Ureter (tissue), 1 donor: ENCODE measurements at regions not wholly inside any gene's neighbourhood (a gene's known extent, or its start where the extent isn't known, plus 50 kb on each side); places are given as distances from the start of the nearest gene placed in this dataset.
"Not testable (repeated sequence)": the region's sequence is repeated elsewhere in the genome, so short reads cannot be mapped to it uniquely, and the experiment has no call there.

Experiments used
- DNase-seq: peaks from one replicate; pipeline ENCODE4 v3.0.0-alpha.2; 2020; ENCODE audit warnings: low spot score
- donor health status: DM: yes; HTN: yes; CAD: no.

GRCh38 chr6:140001821-140002341 lies 627.4 kb upstream of the CITED2 start:
- no peak for DNase-seq

DNA sequence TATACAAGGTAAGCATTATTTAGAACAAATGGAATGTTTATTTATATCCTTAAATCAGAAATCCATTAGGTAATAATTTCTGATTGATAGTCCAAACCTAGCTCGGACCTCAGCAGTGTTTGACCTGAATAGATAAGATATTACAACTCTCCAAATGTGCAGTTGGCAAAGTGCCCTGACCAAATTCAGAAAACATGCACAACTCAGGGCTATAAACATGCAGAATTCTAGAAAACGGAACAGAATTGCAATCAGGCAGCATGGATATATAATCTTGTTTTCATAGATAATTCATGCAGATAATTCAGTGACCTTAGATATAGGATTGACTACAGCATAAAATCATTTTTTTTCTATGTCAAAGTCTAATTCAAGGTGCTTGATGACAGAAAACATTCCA lies 626.6 kb upstream of the CITED2 start:
- no peak for DNase-seq

DNA sequence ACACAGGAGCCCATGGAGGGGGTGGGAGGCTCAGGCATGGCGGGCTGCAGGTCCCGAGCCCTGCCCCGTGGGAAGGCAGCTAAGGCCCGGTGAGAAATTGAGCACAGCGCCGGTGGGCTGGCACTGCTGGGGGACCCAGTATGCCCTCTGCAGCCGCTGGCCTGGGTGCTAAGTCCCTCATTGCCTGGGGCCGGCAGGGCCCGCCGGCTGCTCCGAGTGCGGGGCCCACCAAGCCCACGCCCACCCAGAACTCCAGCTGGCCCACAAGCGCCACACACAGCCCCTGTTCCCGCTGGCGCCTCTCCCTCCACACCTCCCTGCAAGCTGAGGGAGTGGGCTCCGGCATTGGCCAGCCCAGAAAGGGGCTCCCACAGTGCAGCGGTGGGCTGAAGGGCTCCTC lies 625.2 kb upstream of the CITED2 start:
- not testable (repeated sequence) for DNase-seq

DNA sequence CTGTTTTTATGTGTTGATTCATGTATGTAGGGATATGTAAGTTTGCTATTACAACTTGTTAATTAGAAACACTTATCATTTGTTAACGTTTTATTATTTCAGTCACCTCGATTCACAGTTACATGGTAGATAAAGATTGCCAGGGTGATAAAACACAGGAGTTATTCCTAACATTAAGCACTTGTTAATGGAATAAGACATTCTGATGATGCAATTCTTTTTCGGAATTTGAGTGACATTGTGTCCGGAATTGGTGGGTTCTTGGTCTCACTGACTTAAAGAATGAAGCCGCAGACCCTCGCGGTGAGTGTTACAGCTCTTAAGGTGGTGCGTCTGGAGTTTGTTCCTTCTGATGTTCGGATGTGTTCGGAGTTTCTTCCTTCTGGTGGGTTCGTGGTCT lies 624.0 kb upstream of the CITED2 start:
- not testable (repeated sequence) for DNase-seq

DNA sequence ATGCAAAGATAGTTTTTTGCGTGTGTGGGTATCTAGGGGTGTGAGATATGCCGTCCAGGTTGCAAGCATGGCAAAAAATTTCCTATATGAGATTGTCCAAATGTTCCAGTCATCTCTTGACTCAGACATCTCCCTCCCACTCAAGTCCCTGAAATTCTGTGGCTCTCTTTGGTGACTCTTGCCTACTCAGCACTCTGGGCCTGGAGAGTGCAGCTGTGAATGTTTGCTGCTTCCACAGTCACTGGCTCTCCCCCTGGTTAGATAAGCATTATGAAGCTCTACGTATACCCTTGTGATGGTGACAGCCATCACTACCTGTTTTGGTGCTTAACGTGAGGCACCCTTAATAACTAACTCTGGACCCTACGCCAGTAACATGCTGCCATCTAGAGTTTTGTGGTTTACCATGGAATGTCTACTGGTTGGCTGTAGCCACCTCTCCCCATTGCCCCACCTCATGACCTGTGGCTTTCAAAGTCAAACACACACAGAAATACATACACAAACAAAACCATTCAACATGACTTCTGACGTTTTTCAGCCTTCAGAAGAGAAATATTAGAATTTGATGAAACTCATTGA lies 621.9 kb upstream of the CITED2 start:
- no peak for DNase-seq

GRCh38 chr6:139994998-139995397 lies 620.5 kb upstream of the CITED2 start:
- DNase-seq: no peak

DNA sequence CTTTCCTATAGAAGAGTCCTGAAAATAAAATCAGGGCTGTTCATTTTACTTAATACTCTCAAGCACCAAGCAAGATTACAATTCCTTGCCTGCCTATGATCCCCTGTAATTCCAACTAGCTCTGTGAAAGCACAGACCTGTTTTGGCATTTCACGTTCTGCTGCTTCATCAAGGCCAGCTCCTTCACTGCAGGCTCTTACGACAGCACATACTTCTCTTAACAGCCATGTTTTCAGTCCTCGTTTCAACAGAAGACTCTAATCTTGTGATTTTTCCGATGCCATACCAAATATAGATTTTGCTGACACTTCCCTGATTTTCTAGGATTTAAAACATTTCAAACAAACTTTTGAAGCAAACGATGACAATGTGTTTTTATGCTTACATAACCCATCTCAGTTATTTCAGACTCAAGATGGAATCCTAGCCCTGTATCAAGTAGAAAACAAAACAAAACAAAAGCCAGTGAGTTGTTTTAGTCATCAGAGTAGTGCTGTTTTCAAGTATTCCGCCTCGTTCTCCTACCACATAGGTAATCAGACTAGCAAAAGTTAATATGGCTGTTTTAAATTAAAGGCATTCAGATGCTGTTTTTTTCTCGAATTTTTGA lies 616.5 kb upstream of the CITED2 start:
- DNase-seq: no peak

GRCh38 chr6:139990026-139990686 lies 615.7 kb upstream of the CITED2 start:
- no peak for DNase-seq

DNA sequence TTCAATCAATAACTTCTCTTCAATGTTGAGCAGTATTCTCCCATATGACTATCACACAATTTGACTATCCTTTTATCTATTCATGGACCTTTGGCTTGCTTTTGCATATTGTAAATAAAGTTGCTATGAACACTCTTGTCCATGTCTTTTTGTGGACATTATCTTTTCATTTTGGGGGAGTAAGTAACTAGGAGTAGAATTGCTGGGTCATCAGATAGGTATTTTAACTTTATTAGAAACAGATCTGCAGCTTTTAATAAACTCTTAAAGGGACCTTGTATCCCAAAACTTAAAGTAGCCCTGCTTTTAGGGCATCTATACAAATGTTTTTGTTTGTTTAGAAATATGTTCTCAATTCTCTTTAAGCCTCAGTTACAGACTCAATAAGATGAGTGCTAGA lies 614.2 kb upstream of the CITED2 start:
- no peak for DNase-seq

DNA sequence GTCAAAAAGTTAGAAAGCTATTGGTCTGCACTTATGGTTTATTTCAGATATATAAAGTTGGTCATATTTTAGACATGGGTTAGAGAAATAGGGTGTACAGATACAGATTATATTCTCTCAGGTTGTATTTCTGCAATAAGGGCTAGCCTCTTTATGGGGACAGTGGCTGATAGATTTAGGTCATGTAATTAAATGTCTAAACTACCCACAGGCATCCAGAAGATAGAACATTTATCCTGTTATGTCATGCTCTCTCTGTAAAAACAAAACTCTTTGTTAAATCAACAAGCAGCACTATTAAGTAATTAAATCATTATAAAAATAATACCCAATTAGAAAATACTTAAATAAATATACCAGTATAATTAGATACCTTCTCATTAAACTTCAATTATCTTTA lies 612.6 kb upstream of the CITED2 start:
- no peak for DNase-seq

DNA sequence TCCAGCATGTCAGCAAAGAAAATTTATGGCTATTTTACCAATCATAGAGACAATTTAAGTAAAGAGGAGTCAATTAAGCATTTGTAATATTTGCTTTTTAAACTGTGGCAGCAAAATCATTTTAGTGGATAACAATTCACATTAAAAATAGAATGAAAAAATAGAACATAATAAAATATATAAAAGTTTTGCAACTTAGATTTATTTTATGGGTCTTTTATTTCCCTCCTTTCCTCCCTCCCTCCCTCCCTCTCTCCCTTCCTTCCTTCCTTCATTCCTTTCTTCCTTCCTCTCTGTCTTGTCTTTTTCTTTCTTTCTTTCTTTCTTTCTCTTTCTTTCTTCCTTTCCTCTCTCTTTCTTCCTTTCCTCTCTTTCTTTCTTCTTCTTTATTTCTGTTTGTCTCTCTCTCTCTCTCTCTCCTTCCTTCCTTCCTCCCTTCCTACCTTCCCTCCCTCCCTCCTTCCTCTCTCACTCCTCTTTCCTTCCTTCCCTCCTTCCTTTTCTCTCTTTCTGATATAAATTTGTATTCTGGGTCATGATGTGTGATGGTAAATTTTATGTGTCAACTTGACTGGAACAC lies 610.9 kb upstream of the CITED2 start:
- DNase-seq: no peak

GRCh38 chr6:139984317-139984716 lies 609.9 kb upstream of the CITED2 start:
- no peak for DNase-seq

DNA sequence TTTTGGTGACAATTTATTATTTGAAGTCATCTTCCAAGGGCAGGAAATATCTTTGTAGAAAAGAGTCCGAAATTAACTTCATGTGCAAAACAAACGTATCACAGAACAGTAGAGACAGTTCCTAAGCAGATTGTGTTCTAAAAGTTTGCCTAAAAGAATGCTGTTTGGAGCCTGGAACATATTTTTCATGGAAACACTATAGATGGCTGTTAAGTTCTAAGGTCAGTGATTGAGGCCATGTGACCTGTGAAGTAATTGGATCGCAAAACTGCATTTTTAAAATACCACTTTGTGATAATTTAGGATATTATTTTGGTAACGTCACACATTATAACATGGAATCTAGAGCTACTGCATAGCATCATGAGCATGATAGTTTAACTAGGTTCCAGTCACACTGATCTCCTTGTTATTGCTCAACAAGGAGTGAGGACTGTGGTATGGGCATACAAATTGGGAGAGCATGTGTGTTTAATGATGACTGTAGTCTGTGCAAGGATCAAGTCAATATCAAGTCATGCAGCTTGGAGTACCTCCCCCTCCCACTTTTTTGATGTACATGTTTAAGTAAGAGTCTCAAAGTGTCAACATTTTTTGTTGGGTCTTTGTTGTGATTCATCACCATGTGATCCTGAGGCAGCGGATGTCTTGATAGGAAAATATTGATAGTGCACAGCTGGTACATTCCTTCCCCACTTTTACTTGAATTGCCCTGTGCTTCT lies 609.3 kb upstream of the CITED2 start:
- DNase-seq: no peak

- no peak for DNase-seq
Measured at GRCh38 chr6:139982652-139983295, 608.3 kb upstream of the CITED2 start.

DNA sequence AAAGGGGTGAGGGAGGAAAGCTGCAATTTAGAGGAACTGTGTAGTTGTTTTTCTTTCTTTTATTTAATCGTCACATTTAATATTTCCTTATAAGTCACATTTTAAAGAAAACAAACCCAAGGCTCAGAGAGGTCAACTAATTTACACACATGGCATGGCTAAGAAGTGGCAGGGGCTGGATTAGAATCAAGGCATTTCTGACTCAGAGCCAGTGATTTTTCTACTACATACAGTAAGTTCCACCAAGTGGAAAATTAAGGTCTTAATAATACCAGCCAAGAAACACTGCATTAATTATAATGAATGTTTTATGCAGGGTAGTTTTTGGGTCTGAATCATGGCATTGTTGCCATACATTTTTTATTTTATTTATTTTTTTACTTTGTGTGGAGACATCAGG lies 607.7 kb upstream of the CITED2 start:
- no peak for DNase-seq

- DNase-seq: no peak
Measured at GRCh38 chr6:139981768-139982181, 607.3 kb upstream of the CITED2 start.

DNA sequence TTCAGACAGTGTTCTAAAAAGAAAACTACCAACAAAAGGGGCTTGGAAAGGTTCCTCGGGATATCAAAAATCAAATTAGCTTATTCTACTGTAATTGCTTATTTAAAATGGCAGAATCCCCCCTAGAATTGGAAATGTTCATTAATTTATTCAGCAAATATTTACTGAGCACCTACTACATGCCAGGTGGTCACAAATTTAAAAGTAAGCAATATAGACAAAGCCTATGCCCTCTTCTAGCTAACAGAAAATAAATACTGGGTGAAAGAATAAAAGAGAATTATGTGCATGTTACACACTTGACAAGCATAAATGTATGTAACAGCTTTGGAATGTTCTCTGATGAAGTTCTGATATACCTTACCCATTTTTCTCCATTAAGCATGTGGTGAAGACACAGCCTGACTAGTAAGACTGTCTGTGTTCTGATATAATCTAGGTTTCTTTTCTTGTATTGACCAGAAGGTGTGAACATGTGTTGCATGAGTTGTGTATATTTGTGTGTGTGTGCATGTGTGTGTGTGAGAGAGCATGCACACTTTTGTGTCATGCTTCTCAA lies 606.7 kb upstream of the CITED2 start:
- no peak for DNase-seq

DNA sequence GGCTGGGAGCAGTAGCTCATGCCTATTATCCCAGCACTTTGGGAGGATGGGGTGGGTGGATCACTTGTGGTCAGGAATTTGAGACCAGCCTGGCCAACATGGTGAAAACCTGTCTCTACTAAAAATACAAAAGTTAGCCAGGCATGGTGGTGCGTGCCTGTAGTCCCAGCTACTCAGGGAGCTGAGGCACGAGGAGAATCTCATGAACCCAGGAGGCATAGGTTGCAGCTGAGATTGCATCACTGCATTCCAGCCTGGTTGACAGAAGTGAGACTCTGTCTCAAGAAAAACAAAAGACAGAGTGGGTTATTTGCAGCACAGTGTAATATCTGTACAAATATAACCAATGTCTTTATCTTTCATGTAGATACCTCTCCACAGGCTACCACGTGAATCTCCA lies 606.2 kb upstream of the CITED2 start:
- not testable (repeated sequence) for DNase-seq

DNA sequence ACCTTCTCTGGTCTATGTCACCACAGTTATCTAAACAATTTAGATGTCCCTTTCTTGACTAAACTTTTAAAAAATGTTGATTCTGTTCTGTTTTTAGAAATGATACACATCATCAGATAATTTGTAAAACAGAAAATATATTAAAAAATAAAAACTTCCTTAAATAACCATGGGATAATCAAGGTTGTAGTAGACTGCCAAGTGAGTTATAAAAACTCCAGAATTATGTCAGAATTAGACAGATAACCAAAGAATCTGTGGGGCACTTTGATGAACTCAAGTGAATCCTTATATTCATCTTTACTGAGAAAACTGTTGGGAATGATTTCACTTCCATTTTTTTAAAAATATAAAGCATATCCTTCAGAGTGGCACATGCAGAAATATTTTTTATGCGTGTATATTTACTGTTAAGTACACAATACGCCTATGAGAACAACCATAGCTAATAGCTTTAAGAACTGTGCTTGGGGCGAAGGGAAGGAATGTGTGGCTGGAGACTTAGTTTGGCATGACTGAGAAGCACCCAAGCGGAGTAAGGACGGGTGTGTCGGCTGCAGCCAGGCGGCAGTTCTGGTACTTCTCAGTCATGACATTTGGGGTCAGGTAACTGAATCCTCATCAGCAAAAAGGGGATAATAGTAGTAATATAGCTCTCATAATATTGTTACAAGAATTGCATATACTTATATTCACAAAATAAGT lies 604.7 kb upstream of the CITED2 start:
- DNase-seq: no peak

DNA sequence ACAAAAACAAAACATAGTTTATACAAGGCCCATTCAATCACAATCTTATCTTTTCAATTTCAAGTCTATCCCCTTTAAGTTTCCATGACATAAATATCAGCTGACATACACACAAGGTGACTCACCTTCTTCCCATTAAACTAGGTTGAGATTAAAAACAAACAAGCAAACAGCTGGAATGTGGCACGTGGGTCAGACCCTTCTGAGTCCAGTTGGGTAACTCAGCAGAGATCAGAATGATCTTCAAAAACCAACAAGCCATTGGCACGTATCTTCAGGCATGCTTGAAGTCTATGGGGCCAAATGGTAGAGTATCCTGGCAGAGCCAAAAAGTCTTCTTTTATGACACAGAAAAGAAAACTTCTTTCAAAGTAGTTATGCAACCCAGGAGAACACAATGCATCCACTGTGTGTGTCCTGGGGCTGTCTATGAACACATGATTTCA lies 603.5 kb upstream of the CITED2 start:
- no peak for DNase-seq
